Mammary epithelial cell (primary cell): ENCODE measurements at regions not wholly inside any gene's neighbourhood (a gene's known extent, or its start where the extent isn't known, plus 50 kb on each side); places are given as distances from the start of the nearest gene placed in this dataset.
"Not testable (repeated sequence)": the region's sequence is repeated elsewhere in the genome, so short reads cannot be mapped to it uniquely, and the experiment has no call there.

Experiments used
- CTCF ChIP-seq, 2 donors: IDR thresholded peaks in 1 of 2; conservative IDR thresholded peaks in 1 of 2; 2 replicates each; pipeline ENCODE4 v1.5.1; 2011 to 2012; ENCODE audit warnings: inconsistent platforms in 2 of 2, low read length in 2 of 2, mild to moderate bottlenecking in 2 of 2, control low read depth in 1 of 2, low read depth in 1 of 2; ENCODE audit not compliant: insufficient read depth in 1 of 2; ENCODE audit errors: extremely low read depth in 1 of 2
- EZH2 ChIP-seq: IDR thresholded peaks from 2 replicates; pipeline ENCODE4 v1.6.1; 2012; ENCODE audit warnings: low read length, inconsistent platforms, borderline replicate concordance

GRCh38 chr7:75274114-75274513, 121.3 kb upstream of the TRIM73 start:
- TF ChIP-seq CTCF (conservative IDR thresholded peaks at IDR 0.05 in 1 of 2, IDR thresholded peaks at IDR 0.05 in 1 of 2; ENCODE audit: extremely low read depth in 1 of 2, insufficient read depth in 1 of 2, low read depth in 1 of 2, low read length in 2 of 2); EZH2: not testable (repeated sequence)
